Natural killer cell treated with Interleukin-12 subunit alpha and Interleukin-12 subunit beta and Interleukin-15 and Interleukin-18, amount 100 ng/mL, for 72 hours (primary cell): ENCODE measurements at regions not wholly inside any gene's neighbourhood (a gene's known extent, or its start where the extent isn't known, plus 50 kb on each side); places are given as distances from the start of the nearest gene placed in this dataset.

ENCODE experiments used
- ATAC-seq, 2 donors: fragments of 150-1000 bp; cut with Tn5 transposase in 1 of 2; sonication (Bioruptor Pico), chemical (Tn5 transposase) in 1 of 2; 2 replicates each; pipeline ENCODE4 v1.10.0; 2021
- DNase-seq: peaks from one replicate; pipeline ENCODE4 v3.0.0; 2022; ENCODE audit warnings: low spot score
- H3K27ac Mint-ChIP-seq, 2 donors: 1 replicate in 1 of 2; 2 replicates in 1 of 2; pipeline ENCODE4 v1.8.0; 2022; ENCODE audit warnings: mixed read lengths in 2 of 2, mild to moderate bottlenecking in 1 of 2, moderate library complexity in 1 of 2
- H3K27me3 Mint-ChIP-seq, 2 donors: 1 replicate in 1 of 2; 2 replicates in 1 of 2; pipeline ENCODE4 v1.8.0; 2022; ENCODE audit warnings: mixed read lengths in 2 of 2
- H3K36me3 Mint-ChIP-seq: one replicate; pipeline ENCODE4 v1.8.0; 2022; ENCODE audit warnings: mixed read lengths
- H3K4me1 Mint-ChIP-seq, 2 donors: 1 replicate in 1 of 2; 2 replicates in 1 of 2; pipeline ENCODE4 v1.8.0; 2022; ENCODE audit warnings: low read depth in 2 of 2, mixed read lengths in 2 of 2, mild to moderate bottlenecking in 1 of 2
- H3K4me3 Mint-ChIP-seq: one replicate; pipeline ENCODE4 v1.8.0; 2022; ENCODE audit warnings: mixed read lengths
- H3K9me3 Mint-ChIP-seq: 2 replicates; pipeline ENCODE4 v1.8.0; 2022; ENCODE audit warnings: mixed read lengths

DNA sequence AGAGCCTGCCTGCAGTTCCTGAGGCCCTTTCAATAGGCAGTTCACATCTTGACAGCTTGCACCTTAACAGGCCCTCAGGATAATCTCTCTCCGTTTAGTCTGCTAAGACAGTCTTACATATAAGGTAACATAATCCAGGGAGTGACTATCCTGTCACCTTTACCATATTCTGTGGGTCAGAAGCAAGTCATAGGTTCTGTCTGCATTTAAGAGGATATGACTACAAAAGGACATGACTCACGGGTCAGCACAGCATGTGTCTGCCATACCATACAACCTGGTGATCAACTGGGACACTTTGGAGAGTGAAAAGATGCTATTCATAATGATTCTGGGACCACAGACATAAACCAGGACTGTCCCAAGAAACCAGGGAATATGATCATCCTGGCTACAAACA is 611.1 kb downstream of the SOX6 start:
- no peak for ATAC-seq
- no peaks in the 10 kb centered on the region for H3K36me3 Mint-ChIP-seq

DNA sequence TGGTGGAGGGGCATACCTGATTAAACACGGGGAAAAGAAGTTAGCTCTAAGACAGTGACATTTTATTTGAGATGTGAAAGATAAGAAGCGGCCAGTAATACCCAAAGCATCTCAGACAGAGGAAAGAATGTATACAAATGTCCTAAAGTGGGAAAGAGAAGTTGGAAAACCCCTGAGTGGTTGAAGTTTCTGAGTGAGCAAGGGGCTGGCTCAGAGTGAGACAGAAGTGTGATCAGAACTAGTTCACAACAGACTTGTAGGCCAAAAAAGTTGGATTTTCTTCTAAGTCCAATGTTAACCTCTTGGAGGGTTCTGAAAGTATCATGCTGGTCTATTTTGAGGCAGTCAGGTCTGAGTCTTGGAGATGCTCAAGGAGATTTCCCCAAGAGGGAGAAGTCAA is 608.7 kb downstream of the SOX6 start:
- Mint-ChIP-seq H3K27ac (no peak overlapping the region), H3K36me3 (no peaks in the 10 kb centered on the region), H3K9me3 (peaks cover 12% of the 10 kb centered on the region), H3K27me3 (peaks cover 0 to 4% of the 10 kb centered on the region in 2 donors), H3K4me1 (no peaks in the 10 kb centered on the region), H3K4me3 (no peak overlapping the region)
- no peak for DNase-seq
- no peak for ATAC-seq

More for the DNA sequence above, 611.1 kb downstream of the SOX6 start:
- Mint-ChIP-seq H3K4me1 (no peaks in the 10 kb centered on the region), H3K27ac (no peak overlapping the region), H3K4me3 (no peak overlapping the region), H3K9me3 (peaks cover 12% of the 10 kb centered on the region), H3K27me3 (peaks cover 0 to 4% of the 10 kb centered on the region in 2 donors)
- no peak for DNase-seq

DNA sequence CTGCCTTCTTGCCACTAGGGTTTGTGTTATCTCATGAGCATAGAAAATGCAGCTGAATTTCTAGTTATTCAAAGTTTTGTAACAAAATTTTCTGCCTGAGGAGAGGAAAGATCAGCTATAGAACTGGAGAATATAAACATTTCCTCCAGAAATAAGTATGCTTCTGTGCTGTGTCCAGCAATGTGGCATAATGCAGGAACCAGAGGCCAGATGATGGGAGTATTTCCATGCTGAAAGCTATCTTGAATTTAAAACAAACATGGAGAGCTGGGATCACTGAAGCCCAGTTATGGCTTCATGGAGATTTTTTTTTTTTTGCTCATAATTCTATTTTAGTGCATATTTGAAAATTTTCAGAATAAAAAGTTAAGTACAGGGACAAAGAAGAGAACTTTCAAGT is 608.2 kb downstream of the SOX6 start:
- no peaks in the 10 kb centered on the region for H3K4me1 Mint-ChIP-seq
- no peak overlapping the region for H3K27ac Mint-ChIP-seq
- H3K27me3 Mint-ChIP-seq, result peaks cover 0 to 4% of the 10 kb centered on the region in 2 donors
- no peak overlapping the region for H3K4me3 Mint-ChIP-seq
- ATAC-seq (no peak), DNase-seq (no peak)
- no peaks in the 10 kb centered on the region for H3K36me3 Mint-ChIP-seq
- H3K9me3 Mint-ChIP-seq, result peaks cover 12% of the 10 kb centered on the region

DNA sequence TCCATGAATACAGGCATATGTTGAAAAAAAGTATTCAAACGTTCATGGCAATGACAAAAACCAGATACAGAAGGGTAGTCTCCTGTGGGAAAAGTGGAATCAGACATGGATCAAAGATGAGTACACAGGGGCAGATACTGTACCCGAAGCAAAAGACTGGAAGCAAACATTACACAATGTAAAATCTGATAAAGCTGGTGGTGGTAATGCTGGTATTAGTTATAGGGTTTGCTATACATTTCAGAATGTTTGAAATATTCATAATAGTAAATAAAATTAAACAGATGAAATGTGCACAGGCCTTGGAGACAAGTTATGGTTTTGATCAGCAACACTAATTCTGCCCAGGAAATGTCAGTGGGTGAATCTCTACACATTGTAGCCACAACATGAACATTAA is 607.6 kb downstream of the SOX6 start:
- Mint-ChIP-seq H3K4me3 (no peak overlapping the region), H3K36me3 (no peaks in the 10 kb centered on the region), H3K9me3 (peaks cover 12% of the 10 kb centered on the region), H3K27ac (no peak overlapping the region), H3K27me3 (peaks cover 0 to 4% of the 10 kb centered on the region in 2 donors), H3K4me1 (no peaks in the 10 kb centered on the region)
- no peak for ATAC-seq
- no peak for DNase-seq

DNA sequence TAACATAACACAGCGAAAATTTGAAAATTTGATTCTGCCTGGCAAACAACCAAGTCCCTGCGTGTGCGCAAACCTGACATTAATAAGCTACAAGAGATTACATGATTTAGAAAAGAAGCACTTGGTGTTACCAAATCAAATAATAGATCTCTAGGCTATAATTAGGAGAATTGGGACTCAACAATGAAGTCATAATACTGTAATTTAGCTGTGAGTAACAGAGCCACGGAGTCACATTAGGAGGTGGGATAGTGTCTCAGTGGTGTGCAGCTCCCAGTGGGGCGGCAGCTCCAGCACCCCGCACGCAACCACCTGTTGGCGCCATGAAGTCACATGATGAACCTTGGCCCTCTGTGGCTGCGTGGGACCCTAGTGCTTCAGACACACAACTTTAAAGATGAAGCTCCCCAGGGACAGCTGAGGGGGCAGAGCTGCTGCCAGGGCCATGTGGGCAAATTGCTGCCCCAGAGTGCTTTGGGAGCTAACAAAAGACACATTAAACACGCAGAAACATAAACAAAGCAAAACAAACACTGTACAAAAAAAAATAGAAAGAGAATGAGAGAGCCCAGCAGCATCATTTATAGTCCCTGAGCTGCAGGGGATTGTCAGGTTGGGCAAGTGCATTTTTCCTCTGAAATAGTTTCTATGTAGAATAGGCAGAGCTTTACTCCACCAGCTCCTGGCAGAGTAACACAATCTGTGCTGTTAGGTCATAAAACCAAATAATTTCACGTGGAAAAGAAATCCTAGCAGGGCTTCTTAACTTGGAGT is 605.6 kb downstream of the SOX6 start:
- DNase-seq (no peak), ATAC-seq (no peak)
- peaks cover 4% of the 10 kb centered on the region for H3K36me3 Mint-ChIP-seq
- H3K27me3 Mint-ChIP-seq, result peaks cover 0 to 5% of the 10 kb centered on the region in 2 donors
- H3K4me3 Mint-ChIP-seq, result no peak overlapping the region
- no peaks in the 10 kb centered on the region for H3K4me1 Mint-ChIP-seq
- peaks cover 14% of the 10 kb centered on the region for H3K9me3 Mint-ChIP-seq
- no peak overlapping the region for H3K27ac Mint-ChIP-seq

DNA sequence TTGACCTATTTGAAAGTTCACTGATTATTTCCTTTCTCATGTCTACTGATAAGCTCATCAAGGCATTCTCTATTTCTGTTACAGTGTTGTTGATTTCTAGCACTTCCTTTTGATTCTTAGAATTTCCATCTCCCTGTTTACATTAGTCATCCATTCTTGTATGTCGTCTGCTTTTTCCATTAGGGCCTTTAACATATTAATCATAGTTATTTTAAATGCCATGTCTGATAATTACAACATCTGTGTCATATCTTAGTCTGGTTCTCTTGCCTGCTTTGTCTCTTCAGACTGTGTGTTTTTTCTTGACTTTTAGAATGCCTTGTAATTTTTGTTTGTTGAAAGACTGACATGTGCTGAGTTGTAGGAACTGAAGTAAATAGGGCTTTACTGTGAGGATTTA is 602.1 kb downstream of the SOX6 start:
- Mint-ChIP-seq H3K36me3 (peaks cover 4% of the 10 kb centered on the region), H3K27ac (no peak overlapping the region), H3K4me3 (no peak overlapping the region), H3K4me1 (no peaks in the 10 kb centered on the region), H3K9me3 (peaks cover 9% of the 10 kb centered on the region), H3K27me3 (peaks cover 0 to 2% of the 10 kb centered on the region in 2 donors)
- ATAC-seq (no peak), DNase-seq (no peak)

DNA sequence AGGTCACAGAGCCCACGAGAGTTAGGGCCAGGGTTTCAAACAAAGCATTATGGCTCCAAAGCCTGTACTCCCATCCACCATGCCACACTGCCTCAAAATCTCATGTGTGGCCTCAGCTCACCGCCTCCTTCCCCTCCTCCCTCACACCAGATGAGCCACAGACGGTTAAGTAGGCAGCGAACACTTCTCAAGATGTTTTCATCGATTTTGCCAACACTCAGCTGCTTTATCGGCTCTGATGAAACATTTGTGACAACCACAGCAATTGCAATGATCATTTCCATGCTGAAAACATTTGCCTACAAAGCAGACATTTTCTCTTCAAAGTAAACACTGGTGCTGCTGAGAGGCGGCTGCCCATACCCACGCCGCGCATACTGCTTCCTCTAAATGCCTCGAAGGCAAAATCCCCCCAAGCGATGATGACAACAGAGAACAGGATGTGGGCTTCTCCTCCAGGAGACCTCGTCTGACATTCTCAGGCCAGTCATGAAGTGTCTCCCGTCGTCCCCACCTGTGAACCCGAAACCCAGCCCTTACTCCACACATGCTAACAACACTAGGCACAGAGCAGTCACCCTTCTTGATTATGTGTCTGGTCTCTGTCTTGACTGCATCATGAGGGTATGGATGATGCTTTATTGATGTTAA is 599.2 kb downstream of the SOX6 start:
- Mint-ChIP-seq H3K27me3 (peaks cover 0 to 2% of the 10 kb centered on the region in 2 donors), H3K4me3 (no peak overlapping the region), H3K36me3 (peaks cover 4% of the 10 kb centered on the region), H3K27ac (no peak overlapping the region), H3K4me1 (no peaks in the 10 kb centered on the region), H3K9me3 (peaks cover 9% of the 10 kb centered on the region)
- DNase-seq (no peak), ATAC-seq (no peak)

DNA sequence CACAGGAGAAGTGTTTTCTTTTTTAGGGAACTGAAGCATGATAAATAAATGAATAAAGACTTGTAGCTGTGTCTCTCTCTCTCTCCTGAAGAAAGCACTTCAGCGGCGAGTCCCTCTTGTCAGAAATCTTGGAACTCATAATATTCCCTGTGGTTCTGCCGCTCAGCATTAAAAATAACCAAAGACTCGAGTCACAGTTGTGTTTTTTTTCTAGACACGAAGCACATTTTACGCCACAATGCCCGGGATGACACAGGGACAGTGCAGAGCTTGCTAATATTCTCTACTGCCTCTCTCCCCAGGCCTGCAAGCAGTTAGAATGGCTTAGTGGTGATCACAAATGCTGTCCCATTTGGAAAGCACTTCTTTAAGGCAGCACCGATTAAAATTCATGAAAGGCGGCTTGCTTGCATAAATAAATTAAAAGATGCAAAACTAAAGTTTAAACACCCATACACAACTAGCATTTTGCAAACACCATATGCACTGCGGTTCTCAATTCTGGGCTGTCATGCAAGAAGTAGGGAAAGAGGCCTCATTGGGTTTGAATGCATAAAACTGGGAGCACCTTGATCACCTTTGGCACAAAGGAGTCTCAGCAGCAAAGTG is 597.4 kb downstream of the SOX6 start:
- Mint-ChIP-seq H3K27me3 (peaks cover 5 to 8% of the 10 kb centered on the region in 2 donors), H3K36me3 (peaks cover 3% of the 10 kb centered on the region), H3K4me3 (no peak overlapping the region), H3K27ac (no peak overlapping the region), H3K4me1 (no peaks in the 10 kb centered on the region), H3K9me3 (peaks cover 15% of the 10 kb centered on the region)
- DNase-seq, result no peak
- no peak for ATAC-seq

DNA sequence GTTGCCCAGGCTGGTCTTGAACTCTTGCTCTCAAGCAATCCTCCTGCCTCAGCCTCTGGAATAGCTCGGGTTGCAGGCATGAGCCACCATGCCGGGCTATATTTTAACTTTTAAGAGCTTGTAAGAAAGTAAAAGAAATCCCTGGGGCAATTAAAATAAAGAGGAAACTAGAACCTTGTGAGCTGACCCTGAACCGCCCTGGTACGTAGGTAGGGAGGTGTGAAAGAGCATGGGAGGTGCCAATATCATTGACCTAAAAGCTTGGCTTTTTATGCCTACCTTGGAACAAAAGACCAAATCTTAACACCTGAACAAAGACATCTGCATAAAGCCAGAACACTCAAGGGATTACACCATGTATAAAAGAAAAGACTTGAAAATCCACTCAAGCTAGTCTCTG is 595.1 kb downstream of the SOX6 start:
- Mint-ChIP-seq H3K36me3 (no peaks in the 10 kb centered on the region), H3K4me3 (no peak overlapping the region), H3K9me3 (peaks cover 6% of the 10 kb centered on the region), H3K27me3 (peaks cover 5 to 9% of the 10 kb centered on the region in 2 donors), H3K27ac (no peak overlapping the region), H3K4me1 (no peaks in the 10 kb centered on the region)
- DNase-seq (no peak), ATAC-seq (no peak)

DNA sequence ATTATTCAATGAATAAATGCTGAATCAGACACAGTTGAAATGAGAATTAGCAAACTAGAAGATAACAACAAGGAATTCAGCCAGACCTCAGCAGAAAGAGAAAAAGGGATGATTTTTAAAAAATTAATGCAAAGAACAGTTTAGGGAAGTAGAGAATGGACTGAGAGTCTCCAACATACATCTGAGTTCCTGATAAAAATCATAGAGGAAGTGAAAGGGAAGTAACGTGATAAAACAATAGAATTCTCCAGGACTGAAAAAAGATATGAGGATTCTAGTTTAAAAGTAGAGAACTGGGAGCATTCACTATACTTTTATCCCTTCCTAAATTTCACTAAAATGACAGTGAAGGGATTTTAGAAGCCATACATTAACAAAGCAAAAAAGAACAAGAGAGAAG is 592.0 kb downstream of the SOX6 start:
- peaks cover 5 to 9% of the 10 kb centered on the region in 2 donors for H3K27me3 Mint-ChIP-seq
- no peak overlapping the region for H3K4me3 Mint-ChIP-seq
- ATAC-seq (no peak), DNase-seq (no peak)
- H3K36me3 Mint-ChIP-seq, result no peaks in the 10 kb centered on the region
- peaks cover 6% of the 10 kb centered on the region for H3K9me3 Mint-ChIP-seq
- no peaks in the 10 kb centered on the region for H3K4me1 Mint-ChIP-seq
- no peak overlapping the region for H3K27ac Mint-ChIP-seq

DNA sequence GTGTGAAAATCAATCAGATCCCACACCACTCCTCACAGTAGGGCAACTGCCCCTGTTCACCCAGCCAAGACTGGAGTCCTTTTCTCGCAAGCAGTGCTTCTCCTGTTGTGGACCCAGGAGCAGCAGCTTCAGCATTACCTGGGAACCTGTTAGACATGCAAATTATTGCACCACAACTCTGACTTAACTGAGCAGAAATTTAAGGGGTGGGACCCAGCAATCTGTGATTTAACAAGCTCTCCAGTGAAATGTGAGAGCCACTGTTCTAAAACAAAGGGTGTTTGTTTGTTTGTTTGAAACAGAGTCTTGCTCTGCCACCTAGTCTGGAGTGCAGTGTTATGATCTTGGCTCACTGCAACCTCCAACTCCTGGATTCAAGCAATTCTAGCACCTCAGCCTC is 591.4 kb downstream of the SOX6 start:
- no peak overlapping the region for H3K27ac Mint-ChIP-seq
- DNase-seq (no peak), ATAC-seq (no peak)
- H3K4me3 Mint-ChIP-seq, result no peak overlapping the region
- no peaks in the 10 kb centered on the region for H3K4me1 Mint-ChIP-seq
- H3K36me3 Mint-ChIP-seq, result no peaks in the 10 kb centered on the region
- peaks cover 5 to 9% of the 10 kb centered on the region in 2 donors for H3K27me3 Mint-ChIP-seq
- H3K9me3 Mint-ChIP-seq, result peaks cover 6% of the 10 kb centered on the region

DNA sequence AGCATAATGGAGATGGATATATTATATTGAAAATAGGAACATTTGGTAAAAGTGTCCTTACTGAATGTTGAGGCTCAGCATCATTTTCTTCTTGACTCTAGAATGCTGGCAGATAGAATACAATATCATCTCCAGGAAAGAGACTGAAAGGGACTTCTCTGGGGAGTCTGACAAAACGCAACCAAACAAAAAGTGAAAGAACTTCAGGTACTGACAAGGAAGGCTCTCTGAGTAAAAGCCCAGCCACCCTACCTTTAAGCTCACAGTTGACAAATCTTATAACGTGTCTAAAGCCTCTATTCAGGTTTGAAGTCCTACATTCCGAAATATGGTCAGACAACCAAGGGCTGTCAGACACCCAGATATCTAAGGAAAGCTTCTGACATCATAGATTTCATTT is 590.8 kb downstream of the SOX6 start:
- DNase-seq (no peak), ATAC-seq (no peak)
- no peaks in the 10 kb centered on the region for H3K4me1 Mint-ChIP-seq
- H3K9me3 Mint-ChIP-seq, result peaks cover 6% of the 10 kb centered on the region
- H3K27ac Mint-ChIP-seq, result no peak overlapping the region
- H3K27me3 Mint-ChIP-seq, result peaks cover 5 to 9% of the 10 kb centered on the region in 2 donors
- H3K36me3 Mint-ChIP-seq, result no peaks in the 10 kb centered on the region
- H3K4me3 Mint-ChIP-seq, result no peak overlapping the region

DNA sequence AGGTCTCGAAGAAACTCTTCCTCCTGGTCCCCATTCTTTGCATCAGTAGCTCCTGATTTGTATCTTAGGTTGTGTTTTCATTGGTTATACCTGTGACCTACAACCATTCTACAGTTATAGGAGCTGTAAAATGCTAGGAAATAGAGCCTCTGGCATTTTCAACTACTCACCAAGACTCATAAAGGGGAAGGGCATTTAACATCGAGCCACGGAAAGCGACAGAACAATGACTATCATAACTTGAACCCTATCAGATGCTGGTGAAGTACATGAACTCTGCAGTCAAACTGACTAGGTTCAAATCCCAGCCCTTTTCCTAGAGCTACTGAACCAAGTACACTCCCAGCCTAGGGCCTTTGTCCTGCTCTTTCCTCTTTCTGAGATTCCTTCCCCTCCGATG is 588.0 kb downstream of the SOX6 start:
- Mint-ChIP-seq H3K27me3 (peaks cover 8 to 10% of the 10 kb centered on the region in 2 donors), H3K36me3 (no peaks in the 10 kb centered on the region), H3K4me1 (no peaks in the 10 kb centered on the region), H3K27ac (no peak overlapping the region), H3K4me3 (no peak overlapping the region), H3K9me3 (peaks cover 5% of the 10 kb centered on the region)
- DNase-seq (no peak), ATAC-seq (no peak)

DNA sequence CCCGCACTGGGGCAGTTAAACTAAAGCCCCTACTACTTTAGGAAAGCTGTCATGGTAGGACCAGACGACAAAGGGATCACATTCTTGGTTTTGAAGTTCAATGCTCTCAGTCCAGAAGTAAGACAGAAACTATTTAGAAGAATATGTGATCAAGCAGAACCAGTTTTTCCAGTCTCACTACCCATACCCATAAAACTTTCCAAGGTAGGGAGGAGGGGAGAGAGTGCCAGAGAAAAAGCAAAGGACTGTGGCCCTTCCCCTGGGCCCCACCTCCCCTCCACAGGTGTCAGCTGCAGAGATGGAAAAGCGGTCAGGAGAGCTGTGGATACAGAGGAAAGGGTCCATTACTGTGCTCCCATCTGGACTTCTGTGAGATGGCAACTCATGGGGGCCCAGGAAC is 587.1 kb downstream of the SOX6 start:
- ATAC-seq (no peak), DNase-seq (no peak)
- no peaks in the 10 kb centered on the region for H3K4me1 Mint-ChIP-seq
- no peaks in the 10 kb centered on the region for H3K9me3 Mint-ChIP-seq
- no peaks in the 10 kb centered on the region for H3K36me3 Mint-ChIP-seq
- peaks cover 3 to 6% of the 10 kb centered on the region in 2 donors for H3K27me3 Mint-ChIP-seq
- no peak overlapping the region for H3K4me3 Mint-ChIP-seq
- H3K27ac Mint-ChIP-seq, result no peak overlapping the region
